Lower lobe of right lung (tissue), 2 donors: ENCODE measurements at regions not wholly inside any gene's neighbourhood (a gene's known extent, or its start where the extent isn't known, plus 50 kb on each side); places are given as distances from the start of the nearest gene placed in this dataset.
"Not testable (repeated sequence)": the region's sequence is repeated elsewhere in the genome, so short reads cannot be mapped to it uniquely, and the experiment has no call there.

ENCODE experiments used
- ATAC-seq, 2 donors: fragments of 200-7000 bp; cut with Tn5 transposase; one replicate each; pipeline ENCODE4 v1.9.1; 2020 to 2022; ENCODE audit warnings: mild to moderate bottlenecking in 2 of 2, moderate library complexity in 2 of 2
- DNase-seq: peaks from one replicate; pipeline ENCODE4 v3.0.0-alpha.2; 2020
- H3K27ac ChIP-seq: fragments of 200-600 bp; one replicate; pipeline ENCODE4 v1.8.0; 2022
- H3K27me3 ChIP-seq: fragments of 200-600 bp; one replicate; pipeline ENCODE4 v1.8.0; 2022; ENCODE audit warnings: low read depth
- H3K36me3 ChIP-seq: fragments of 200-600 bp; one replicate; pipeline ENCODE4 v1.8.0; 2022; ENCODE audit warnings: mild to moderate bottlenecking
- H3K4me1 ChIP-seq: fragments of 200-600 bp; one replicate; pipeline ENCODE4 v1.8.0; 2022
- H3K4me3 ChIP-seq: fragments of 200-600 bp; one replicate; pipeline ENCODE4 v1.8.0; 2022; ENCODE audit warnings: mild to moderate bottlenecking
- H3K9me3 ChIP-seq: fragments of 200-600 bp; one replicate; pipeline ENCODE4 v1.8.0; 2022
- CTCF ChIP-seq: fragments of 200-600 bp; IDR thresholded peaks from one replicate; pipeline ENCODE4 v1.8.0; 2022; ENCODE audit warnings: antibody characterized with exemption, mild to moderate bottlenecking
- intact Hi-C: fragments of 100-400 bp; cut with DNase I; formaldehyde crosslinking; loops from one replicate; pipeline ENCODE4 v1.11.0; 2022
- donor health status: DM: no; HTN: yes; CAD: no; lungs with severe emphysema.

DNA sequence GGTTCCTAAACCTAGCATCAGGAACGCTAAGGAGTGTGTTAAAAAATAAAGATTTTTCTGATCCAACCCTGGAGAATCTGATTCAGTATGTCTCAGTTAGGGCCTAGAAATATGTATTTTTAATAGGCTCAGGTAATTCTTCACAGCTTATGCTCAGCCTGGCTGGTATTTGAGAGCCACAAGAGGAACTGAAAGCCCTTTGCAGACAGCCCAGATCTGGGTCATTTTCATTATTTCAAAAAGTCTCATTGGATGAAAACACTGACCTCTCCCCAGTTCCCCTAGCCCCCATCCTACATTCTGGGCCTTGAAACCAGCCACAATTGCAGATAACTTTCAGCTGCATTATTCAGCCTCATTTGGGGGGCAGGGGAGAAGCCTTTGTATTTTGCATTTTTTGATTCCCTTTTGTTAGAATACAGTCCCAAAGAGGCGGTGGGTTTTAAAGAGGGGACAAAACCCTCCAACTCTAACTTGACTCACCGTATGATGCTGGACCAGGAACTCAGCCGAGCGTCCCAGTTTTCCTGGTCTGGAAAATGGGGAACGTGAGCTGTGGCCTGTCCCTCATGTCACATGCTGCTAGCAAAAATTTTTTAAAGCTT lies 66.0 kb upstream of the LARGE1 start:
- no peak for TF ChIP-seq CTCF
- Histone ChIP-seq H3K9me3 (no peaks in the 10 kb centered on the region), H3K36me3 (no peaks in the 10 kb centered on the region), H3K27me3 (no peaks in the 10 kb centered on the region), H3K4me1 (no peaks in the 10 kb centered on the region), H3K4me3 (no peak overlapping the region), H3K27ac (no peak overlapping the region)
- intact Hi-C loops: no loop called here
- no peak for ATAC-seq
- no peak for DNase-seq

GRCh38 chr22:33986954-33987353 lies 66.7 kb upstream of the LARGE1 start:
- Histone ChIP-seq H3K27me3 (no peaks in the 10 kb centered on the region), H3K9me3 (no peaks in the 10 kb centered on the region), H3K4me3 (no peak overlapping the region), H3K36me3 (no peaks in the 10 kb centered on the region), H3K4me1 (no peaks in the 10 kb centered on the region), H3K27ac (no peak overlapping the region)
- no peak for TF ChIP-seq CTCF
- no peak for ATAC-seq
- intact Hi-C loops: no loop called here
- DNase-seq: no peak

DNA sequence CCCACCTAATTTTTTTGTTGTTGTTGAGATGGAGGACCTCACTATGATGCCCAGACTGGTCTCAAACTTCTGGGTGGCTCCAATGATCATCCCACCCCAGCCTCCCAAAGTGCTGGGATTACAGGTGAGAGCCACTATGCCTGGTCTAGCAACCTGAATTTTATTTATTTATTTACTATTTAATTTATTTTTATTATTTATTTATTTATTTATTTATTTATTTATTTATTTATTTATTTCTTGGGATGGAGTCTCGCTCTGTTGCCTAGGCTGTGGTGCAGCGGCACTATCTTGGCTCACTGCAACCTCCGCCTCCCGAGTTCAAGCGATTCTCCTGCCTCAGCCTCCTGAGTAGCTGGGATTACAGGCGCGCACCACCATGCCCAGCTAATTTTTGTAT lies 69.0 kb upstream of the LARGE1 start:
- H3K4me3 ChIP-seq, intact Hi-C loops, ATAC-seq, DNase-seq, H3K4me1 ChIP-seq, H3K9me3 ChIP-seq, H3K27me3 ChIP-seq, H3K27ac ChIP-seq, H3K36me3 ChIP-seq: not testable (repeated sequence)

DNA sequence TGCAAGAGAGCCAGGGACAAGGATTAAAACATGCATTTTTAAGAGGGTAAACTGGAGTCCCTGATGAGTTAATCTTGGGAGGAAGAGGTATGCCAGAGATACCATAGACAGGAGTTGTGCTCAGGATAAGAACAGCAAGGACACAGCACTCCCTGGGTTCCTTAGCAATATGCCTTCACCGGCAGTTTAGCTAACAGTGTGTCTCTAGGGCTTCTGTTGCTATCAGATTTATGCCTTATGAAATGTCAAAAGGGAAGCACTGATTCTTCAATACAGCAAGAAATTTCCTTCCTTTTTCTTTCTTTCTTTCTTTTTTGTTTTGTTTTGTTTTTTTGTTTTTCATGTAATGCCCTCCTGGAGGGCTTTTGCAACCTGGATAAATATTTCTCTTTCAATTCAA lies 71.3 kb upstream of the LARGE1 start:
- no peak overlapping the region for H3K27ac ChIP-seq
- H3K4me1 ChIP-seq: no peaks in the 10 kb centered on the region
- H3K4me3 ChIP-seq: no peak overlapping the region
- H3K9me3 ChIP-seq: no peaks in the 10 kb centered on the region
- intact Hi-C loops: no loop called here
- H3K27me3 ChIP-seq: no peaks in the 10 kb centered on the region
- DNase-seq: no peak
- no peaks in the 10 kb centered on the region for H3K36me3 ChIP-seq
- no peak for ATAC-seq
- TF ChIP-seq CTCF: no peak

DNA sequence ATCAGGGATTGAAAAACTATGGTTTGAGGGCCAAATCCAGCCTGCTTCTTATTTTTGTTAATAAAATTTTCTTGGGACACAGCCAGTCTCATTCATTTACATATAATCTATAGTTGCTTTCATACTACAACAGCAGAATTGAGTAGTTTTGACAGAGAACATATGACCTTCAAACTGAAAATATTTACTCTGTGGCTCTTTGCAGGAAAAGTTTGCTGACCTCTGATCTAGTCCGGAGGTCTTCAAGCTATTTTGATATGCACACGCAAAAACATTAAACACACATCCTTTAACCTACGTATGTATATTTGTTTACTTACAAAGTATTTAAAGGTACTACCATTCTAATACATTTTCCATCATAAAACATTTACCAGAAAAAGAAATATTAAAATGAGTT lies 76.5 kb upstream of the LARGE1 start:
- Histone ChIP-seq H3K4me1 (no peaks in the 10 kb centered on the region), H3K27me3 (no peaks in the 10 kb centered on the region), H3K9me3 (peaks cover 4% of the 10 kb centered on the region), H3K4me3 (no peak overlapping the region), H3K36me3 (no peaks in the 10 kb centered on the region), H3K27ac (no peak overlapping the region)
- ATAC-seq (no peak), DNase-seq (no peak)
- TF ChIP-seq CTCF: no peak
- intact Hi-C loops: no loop called here

GRCh38 chr22:34000879-34001526 lies 80.7 kb upstream of the LARGE1 start:
- Histone ChIP-seq H3K27ac (no peak overlapping the region), H3K4me3 (no peak overlapping the region), H3K9me3 (peaks cover 4% of the 10 kb centered on the region), H3K36me3 (no peaks in the 10 kb centered on the region), H3K4me1 (no peaks in the 10 kb centered on the region), H3K27me3 (no peaks in the 10 kb centered on the region)
- ATAC-seq (no peak), DNase-seq (no peak)
- no peak for TF ChIP-seq CTCF
- intact Hi-C loops: no loop called here
